A673 (cell line): ENCODE measurements at regions not wholly inside any gene's neighbourhood (a gene's known extent, or its start where the extent isn't known, plus 50 kb on each side); places are given as distances from the start of the nearest gene placed in this dataset.

Experiments used
- CTCF ChIP-seq: fragments of 300-800, 200-600 bp; sonication (generic); conservative IDR thresholded peaks from 2 replicates; pipeline ENCODE4 v1.5.1; 2017; ENCODE audit warnings: low read depth, mild to moderate bottlenecking, antibody characterized with exemption, low read length, moderate library complexity, mixed read lengths
- EZH2 ChIP-seq: fragments of 200-600 bp; sonication (generic); IDR thresholded peaks from 2 replicates; pipeline ENCODE4 v1.6.1; 2017; ENCODE audit warnings: borderline replicate concordance, low read depth, mild to moderate bottlenecking, mixed read lengths, antibody characterized with exemption, low read length; ENCODE audit not compliant: poor library complexity, severe bottlenecking

DNA sequence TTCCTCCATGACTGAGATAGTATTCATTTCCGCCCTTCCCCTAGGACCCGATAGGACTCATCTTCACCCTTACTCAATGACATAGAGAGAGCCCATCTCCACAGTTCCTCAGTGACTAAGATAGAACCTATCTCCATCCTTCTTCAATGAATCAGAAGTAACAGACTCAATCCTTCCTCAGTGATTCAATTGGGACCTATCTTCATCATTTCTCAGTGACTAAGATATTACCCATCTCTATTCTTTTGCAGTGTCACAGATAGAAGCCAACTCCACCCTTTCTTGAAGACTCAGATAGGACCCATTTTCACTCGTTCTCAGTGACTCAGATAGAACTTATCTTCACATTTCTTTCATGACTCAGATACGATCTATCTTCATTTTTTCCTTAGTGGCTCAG is 164.6 kb downstream of the FBXO4 start:
- TF ChIP-seq EZH2 (no peak), CTCF (no peak)
